Adrenal gland (tissue), 9 donors: ENCODE measurements at regions not wholly inside any gene's neighbourhood (a gene's known extent, or its start where the extent isn't known, plus 50 kb on each side); places are given as distances from the start of the nearest gene placed in this dataset.

Source experiments
- DNase-seq, 7 donors: peaks; one replicate each; pipeline ENCODE4 v3.0.0-alpha.2; 2019 to 2020
- H3K27ac ChIP-seq, 5 donors: fragments of 200-600 bp; sonication (generic) in 4 of 5; 1 replicate in 3 of 5; 2 replicates in 2 of 5; pipeline versions ENCODE4 v1.5.1 to v1.8.0; 2016 to 2020; ENCODE audit warnings: mild to moderate bottlenecking in 1 of 5
- H3K27me3 ChIP-seq: fragments of 200-600 bp; 2 replicates; pipeline ENCODE4 v1.8.0; 2021
- H3K36me3 ChIP-seq, 2 donors: fragments of 200-600 bp; replicated peaks in 1 of 2; 1 replicate in 1 of 2; 2 replicates in 1 of 2; pipeline versions ENCODE4 v1.5.1 to v1.8.0; 2018 to 2022
- H3K4me1 ChIP-seq, 2 donors: fragments of 200-600 bp; replicated peaks in 1 of 2; 1 replicate in 1 of 2; 2 replicates in 1 of 2; pipeline versions ENCODE4 v1.5.1 to v1.8.0; 2018 to 2021
- H3K4me3 ChIP-seq, 4 donors: fragments of 200-600 bp; sonication (generic) in 3 of 4; one replicate each; pipeline ENCODE4 v1.5.1; 2016 to 2018
- H3K9me3 ChIP-seq, 3 donors: fragments of 200-600 bp; sonication (generic) in 1 of 3; replicated peaks in 1 of 3; 1 replicate in 2 of 3; 2 replicates in 1 of 3; pipeline versions ENCODE4 v1.5.1 to v1.8.0; 2016 to 2021
- CTCF ChIP-seq, 6 experiments: fragments of 450-650 bp in 4 of 6; fragments of 200-600 bp in 2 of 6; sonication (generic) in 1 of 6; IDR thresholded peaks; 1 replicate in 5 of 6; 2 replicates in 1 of 6; pipeline versions ENCODE4 v1.5.1 to v1.8.0; 2016 to 2021; ENCODE audit warnings: antibody characterized with exemption in 6 of 6, mild to moderate bottlenecking in 2 of 6, moderate library complexity in 1 of 6
- POLR2A ChIP-seq, 2 donors: fragments of 450-650 bp; IDR thresholded peaks; one replicate each; pipeline ENCODE4 v1.6.1; 2017; ENCODE audit warnings: antibody characterized with exemption in 2 of 2, mild to moderate bottlenecking in 2 of 2, moderate library complexity in 1 of 2
- WGBS, 4 donors: extraction: QIAGEN DNeasy Blood & Tissue Kit in 2 of 4; methylation state at CpG; one replicate each; pipeline versions ENCODE4 v1.1.5 to v1.1.7; 2013 to 2017; 5-methylcytosine and 5-hydroxymethylcytosine counted together
- intact Hi-C, 2 donors: fragments of 100-400 bp; cut with DNase I; formaldehyde crosslinking; loops; one replicate each; pipeline versions ENCODE4 v1.14.1 to v1.15.0; 2022 to 2023
- donor health status: healthy with polysubstance abuse.
- donor health status: Bipolar disorder and iron deficiency.
- donor health status: DM: yes; HTN: yes; CAD: no.
- donor health status: DM: no; HTN: no; CAD: no.
- donor health status: DM: no; HTN: no; CAD: no.

- WGBS, 4 donors, result 50 to 62% (median 53%) methylated on average over 2 of the region's 2 CpGs
- H3K4me3 ChIP-seq, result no peak overlapping the region
- no peaks in the 10 kb centered on the region for H3K9me3 ChIP-seq
- no peaks in the 10 kb centered on the region for H3K4me1 ChIP-seq
- no peaks in the 10 kb centered on the region for H3K27me3 ChIP-seq
- no peak for DNase-seq
- no peak overlapping the region for H3K27ac ChIP-seq
- H3K36me3 ChIP-seq, result no peaks in the 10 kb centered on the region
- TF ChIP-seq CTCF (IDR thresholded peaks at IDR 0.05) (no peak), POLR2A (IDR thresholded peaks at IDR 0.05) (no peak)
- intact Hi-C loops, result no loop called here
Observed at GRCh38 chr7:109939207-109939606, 1151.7 kb upstream of the LRRN3 start.

GRCh38 chr7:109945820-109946518 is 1145.0 kb upstream of the LRRN3 start:
- intact Hi-C loops, result no loop called here
- Histone ChIP-seq H3K4me3 (no peak overlapping the region), H3K36me3 (no peaks in the 10 kb centered on the region), H3K9me3 (no peaks in the 10 kb centered on the region), H3K27me3 (no peaks in the 10 kb centered on the region), H3K27ac (no peak overlapping the region), H3K4me1 (no peaks in the 10 kb centered on the region)
- DNase-seq, result no peak
- WGBS, 4 donors, result 75 to 88% (median 81%) methylated on average over 4 of the region's 4 CpGs
- TF ChIP-seq POLR2A (IDR thresholded peaks at IDR 0.05) (no peak), CTCF (IDR thresholded peaks at IDR 0.05) (no peak)

- H3K9me3 ChIP-seq, result no peaks in the 10 kb centered on the region
- H3K36me3 ChIP-seq, result no peaks in the 10 kb centered on the region
- 78 to 89% (median 84%) methylated on average over 2 of the region's 2 CpGs for WGBS, 4 donors
- no peaks in the 10 kb centered on the region for H3K4me1 ChIP-seq
- DNase-seq, result no peak
- no peak overlapping the region for H3K27ac ChIP-seq
- TF ChIP-seq CTCF (IDR thresholded peaks at IDR 0.05) (no peak), POLR2A (IDR thresholded peaks at IDR 0.05) (no peak)
- no peaks in the 10 kb centered on the region for H3K27me3 ChIP-seq
- intact Hi-C loops, result no loop called here
- H3K4me3 ChIP-seq, result no peak overlapping the region
Observed at GRCh38 chr7:109950256-109950655, 1140.7 kb upstream of the LRRN3 start.

GRCh38 chr7:109950821-109951564 is 1139.9 kb upstream of the LRRN3 start:
- Histone ChIP-seq H3K4me1 (no peaks in the 10 kb centered on the region), H3K36me3 (no peaks in the 10 kb centered on the region), H3K9me3 (no peaks in the 10 kb centered on the region), H3K27ac (no peak overlapping the region), H3K4me3 (no peak overlapping the region), H3K27me3 (no peaks in the 10 kb centered on the region)
- DNase-seq, result no peak
- TF ChIP-seq CTCF (IDR thresholded peaks at IDR 0.05) (no peak), POLR2A (IDR thresholded peaks at IDR 0.05) (no peak)
- intact Hi-C loops, result no loop called here
- 56 to 68% (median 62%) methylated on average over 3 of the region's 3 CpGs for WGBS, 4 donors
